Suprapubic skin (tissue), 3 donors: ENCODE measurements at regions not wholly inside any gene's neighbourhood (a gene's known extent, or its start where the extent isn't known, plus 50 kb on each side); places are given as distances from the start of the nearest gene placed in this dataset.

Experiments used
- CTCF ChIP-seq, 2 donors: fragments of 200-600 bp in 1 of 2; fragments of 450-650 bp in 1 of 2; sonication (generic) in 1 of 2; IDR thresholded peaks; one replicate each; pipeline ENCODE4 v1.5.1; 2016 to 2019; ENCODE audit warnings: antibody characterized with exemption in 2 of 2, mild to moderate bottlenecking in 1 of 2, moderate library complexity in 1 of 2
- EP300 ChIP-seq: sonication (generic); formaldehyde crosslinking; IDR thresholded peaks from one replicate; pipeline ENCODE4 v1.6.1; 2017; ENCODE audit warnings: antibody characterized with exemption
- POLR2A ChIP-seq, 2 donors: fragments of 450-650 bp; IDR thresholded peaks; one replicate each; pipeline ENCODE4 v1.6.1; 2017; ENCODE audit warnings: antibody characterized with exemption in 2 of 2, mild to moderate bottlenecking in 2 of 2, moderate library complexity in 2 of 2

- no peak for TF ChIP-seq POLR2A (IDR thresholded peaks at IDR 0.05)
- TF ChIP-seq CTCF (IDR thresholded peaks at IDR 0.05), result no peak
- no peak for TF ChIP-seq EP300
Measured at GRCh38 chr6:14959324-14959885, 286.5 kb upstream of the JARID2 start.
